Fibroblast of skin of left biceps (primary cell): ENCODE measurements at regions not wholly inside any gene's neighbourhood (a gene's known extent, or its start where the extent isn't known, plus 50 kb on each side); places are given as distances from the start of the nearest gene placed in this dataset.
"Not testable (repeated sequence)": the region's sequence is repeated elsewhere in the genome, so short reads cannot be mapped to it uniquely, and the experiment has no call there.

ENCODE experiments used
- DNase-seq, 2 experiments: peaks; one replicate each; pipeline ENCODE4 v3.0.0-alpha.2; 2013; ENCODE audit warnings: low read depth in 2 of 2

DNA sequence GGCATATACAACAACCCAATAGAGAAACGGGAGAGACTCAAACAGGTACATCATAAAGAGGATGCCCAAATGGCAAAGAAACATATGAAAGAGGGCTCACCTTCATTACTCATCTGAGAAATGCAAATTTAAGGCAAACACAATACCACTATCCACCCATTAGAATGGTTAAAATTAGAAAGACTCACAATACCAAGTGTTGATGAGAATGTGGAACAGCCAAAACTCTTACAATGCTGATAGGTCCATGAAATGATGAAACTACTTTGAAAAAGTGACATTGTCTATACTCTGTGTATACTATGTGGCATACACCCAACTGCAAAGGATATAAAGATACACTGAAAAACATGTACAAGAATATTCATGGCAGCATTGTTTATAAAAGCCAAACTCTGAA, 96.2 kb upstream of the TSHZ3 start:
- DNase-seq: no peak

DNA sequence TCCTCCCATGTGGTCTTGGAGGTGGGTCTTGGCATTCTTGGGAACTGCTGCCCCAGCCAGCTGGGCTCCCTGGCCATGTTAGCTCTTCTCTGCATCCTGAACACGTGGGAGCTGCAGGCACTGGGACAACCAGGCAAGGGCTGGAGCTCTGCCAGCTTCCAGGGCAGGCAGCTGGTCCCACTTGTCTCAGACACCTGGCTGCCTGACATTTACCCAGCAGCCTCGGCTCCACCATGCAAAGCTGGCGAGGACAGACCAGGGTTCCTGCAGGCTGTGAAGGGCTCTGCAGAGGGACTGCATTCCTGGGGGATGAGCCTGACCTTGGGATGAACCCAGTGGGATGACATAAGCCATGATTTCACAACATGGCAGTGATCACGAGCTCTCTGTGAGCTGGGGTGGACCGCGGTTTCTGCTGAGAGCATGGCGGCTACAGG, 99.0 kb upstream of the TSHZ3 start:
- peak; percentile 30 to 35 for DNase-seq

DNA sequence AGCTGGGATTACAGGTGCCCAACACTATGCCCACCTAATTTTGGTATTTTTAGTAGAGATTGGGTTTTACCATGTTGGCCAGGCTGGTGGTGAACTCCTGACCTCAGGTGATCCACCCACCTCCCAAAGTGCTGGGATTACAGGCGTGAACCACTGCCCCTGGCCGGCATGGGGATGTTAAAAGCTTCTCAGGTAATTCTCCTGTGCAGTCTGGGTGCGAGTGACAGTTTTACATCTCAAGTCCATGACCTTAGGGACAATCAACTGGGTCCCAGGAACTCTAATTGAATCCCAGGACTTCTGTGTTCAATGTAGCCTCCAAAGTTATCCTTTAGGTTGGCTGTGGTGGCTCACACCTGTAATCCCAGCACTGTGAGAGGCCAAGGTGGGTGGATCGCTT, 100.1 kb upstream of the TSHZ3 start:
- DNase-seq: no peak

DNA sequence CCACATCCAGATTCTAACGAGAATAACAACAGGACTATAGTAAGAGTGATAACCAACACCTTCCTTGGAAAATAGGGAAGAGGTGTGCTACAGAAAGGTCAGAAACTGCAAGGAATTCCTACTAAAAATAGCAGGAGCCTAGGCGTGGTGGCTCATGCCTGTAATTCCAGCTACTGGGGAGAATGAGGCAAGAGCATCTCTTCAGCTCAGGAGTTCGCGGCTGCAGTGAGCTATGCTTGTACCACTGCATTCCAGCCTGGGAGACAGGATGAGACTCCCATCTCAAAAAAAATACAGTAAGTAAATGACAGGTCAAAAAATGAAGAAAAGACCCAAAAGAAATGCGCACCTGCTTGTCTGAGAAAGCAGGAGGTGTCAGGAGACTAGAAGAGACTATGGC, 101.5 kb upstream of the TSHZ3 start:
- no peak for DNase-seq

DNA sequence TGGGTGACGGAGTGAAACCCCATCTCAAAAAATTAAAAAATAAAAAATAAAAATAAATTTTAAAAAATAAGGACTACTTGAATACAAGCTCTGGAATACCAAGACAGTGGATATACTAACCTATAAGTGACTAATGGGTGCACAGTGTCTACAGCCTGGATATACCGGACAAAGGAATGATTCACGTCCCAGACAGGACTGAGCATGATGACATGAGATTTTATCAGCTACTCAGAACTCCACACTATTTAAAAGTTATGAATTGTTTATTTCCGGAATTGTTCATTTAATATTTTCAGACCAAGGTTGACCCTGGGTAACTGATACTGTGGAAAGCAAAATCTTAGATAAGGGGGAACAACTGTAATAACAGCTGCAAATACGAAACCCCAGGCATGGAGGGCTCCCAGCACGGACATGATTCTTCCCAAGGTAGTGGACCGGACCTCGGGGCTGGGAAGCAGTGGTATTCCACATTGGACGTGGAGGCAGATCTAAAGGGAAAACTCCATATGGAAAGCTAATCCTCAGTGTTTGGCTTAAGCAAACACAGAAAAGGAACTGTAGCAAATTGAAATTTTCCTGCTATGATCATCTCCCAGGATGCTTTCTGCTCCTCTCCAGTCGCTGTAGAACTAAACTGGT, 102.6 kb upstream of the TSHZ3 start:
- DNase-seq: no peak

DNA sequence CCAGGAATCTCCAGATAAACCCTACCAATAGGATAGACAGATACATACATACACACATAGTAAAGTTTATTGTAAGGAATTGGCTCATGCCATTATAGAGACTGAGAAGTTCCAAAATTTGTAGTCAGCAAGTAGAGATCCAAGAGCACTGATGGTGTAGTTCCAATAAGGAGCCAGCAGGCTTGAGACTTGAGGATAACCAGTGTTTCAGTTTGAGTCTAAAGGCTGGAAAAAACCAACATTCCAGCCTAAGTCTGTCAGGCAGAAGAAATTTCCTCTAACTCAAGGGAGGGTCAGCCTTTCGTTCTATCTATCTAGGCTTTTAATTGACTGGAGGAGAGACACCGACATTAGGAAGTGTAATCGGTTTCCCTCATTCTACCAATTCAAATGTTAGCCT, 110.2 kb upstream of the TSHZ3 start:
- DNase-seq: no peak

DNA sequence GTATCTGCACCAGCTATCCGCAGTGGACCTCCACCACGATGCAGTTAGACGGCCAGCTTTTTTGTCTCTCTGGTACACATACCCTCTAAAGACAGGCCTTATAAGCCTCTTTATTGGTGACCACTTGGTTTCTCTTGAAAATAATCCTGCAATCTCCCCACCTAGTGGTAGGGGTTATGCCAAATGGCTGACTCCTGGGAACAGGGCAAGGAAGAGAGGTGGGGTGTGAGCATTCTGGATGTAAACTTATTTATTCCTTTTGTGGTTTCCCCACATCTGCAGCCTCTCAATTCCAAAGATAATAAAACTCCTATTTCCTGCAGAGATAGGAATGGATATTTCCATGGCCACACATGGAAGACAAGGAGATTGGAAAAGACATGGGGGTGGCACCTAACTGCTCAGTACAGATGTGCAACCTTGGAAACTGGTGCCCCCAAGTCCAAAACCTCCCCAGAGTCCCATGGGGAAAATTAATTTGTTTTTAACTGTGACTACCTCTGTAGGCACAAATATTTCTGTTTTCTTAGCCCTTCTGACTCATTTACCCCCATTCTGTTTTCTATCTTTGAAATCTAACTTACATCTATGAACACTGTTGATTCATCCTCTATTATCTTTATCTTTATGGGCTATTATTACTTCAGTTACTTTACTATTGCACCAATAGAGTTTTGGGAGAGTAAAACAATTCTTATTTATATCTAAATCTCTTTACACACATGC, 112.7 kb upstream of the TSHZ3 start:
- no peak for DNase-seq

DNA sequence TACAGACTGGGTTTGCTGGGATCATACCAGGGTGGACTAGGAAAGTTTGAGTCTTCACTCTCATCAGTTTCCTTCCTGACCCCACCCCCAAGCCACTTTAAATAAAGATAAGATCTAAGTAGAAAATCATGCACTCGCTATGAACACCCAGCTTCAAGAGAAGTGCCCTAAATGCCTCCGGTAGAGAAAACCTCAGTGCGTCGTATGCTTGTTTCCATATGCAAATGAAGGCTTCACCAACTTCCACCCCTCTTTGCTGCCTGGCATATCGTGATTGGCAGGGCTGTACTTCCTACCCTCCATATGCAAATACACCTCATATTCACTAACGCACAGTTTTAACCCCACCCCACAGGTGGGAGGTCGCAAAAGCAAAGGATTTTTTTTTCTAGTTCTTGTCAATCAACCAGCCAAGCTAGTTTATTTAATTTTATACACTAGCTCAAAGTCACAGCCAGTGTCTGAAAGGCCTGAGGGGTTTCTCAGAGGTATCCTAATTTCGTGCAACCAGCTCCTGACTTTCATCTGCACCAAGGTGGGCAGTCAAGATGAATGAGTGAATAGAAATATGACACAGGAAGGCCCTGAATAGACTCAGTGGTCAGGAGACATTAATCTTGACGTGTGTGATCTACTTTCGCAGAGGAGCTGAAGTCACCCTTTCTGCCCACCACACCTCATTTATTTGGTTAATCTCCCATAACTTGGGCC, 121.1 kb upstream of the TSHZ3 start:
- no peak for DNase-seq

DNA sequence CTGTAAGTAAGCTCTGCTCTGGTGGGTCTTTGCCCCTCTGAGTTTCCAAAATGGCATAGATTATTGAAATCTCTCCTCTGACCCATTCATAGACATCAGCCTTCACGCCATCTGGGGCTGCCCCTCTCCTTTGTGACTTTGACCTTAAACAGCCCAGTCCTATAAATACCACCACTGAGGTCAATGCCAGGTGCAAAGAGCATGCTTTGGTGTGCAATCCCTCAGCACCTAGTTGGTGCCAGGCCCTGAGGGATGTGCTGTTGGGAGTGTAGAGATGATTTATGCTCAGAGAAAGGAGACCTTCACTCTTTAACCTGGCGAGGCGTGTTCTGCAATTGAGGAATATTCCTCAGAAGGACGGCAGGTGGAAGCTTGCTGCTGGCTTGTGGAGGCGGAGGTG, 121.7 kb upstream of the TSHZ3 start:
- no peak for DNase-seq

DNA sequence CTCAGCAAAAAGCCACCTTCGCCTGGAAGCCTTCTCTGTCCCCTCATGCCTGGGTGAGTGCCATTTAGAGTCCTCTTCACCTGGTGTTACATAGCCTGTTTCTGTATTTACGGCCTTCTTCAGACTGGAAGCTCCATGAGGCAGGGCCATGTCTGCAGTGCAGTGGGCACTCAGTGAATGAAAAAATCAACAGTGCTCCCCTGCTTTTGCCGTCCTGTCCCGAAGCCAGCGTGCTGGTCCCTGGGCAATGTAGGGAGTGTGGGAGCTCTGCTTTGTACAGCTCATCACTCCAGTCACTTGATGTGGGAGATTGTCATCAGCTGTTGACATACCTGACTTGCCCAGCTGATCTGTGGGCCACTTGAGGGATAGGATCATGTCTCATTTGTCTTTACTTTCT, 129.0 kb upstream of the TSHZ3 start:
- no peak for DNase-seq

DNA sequence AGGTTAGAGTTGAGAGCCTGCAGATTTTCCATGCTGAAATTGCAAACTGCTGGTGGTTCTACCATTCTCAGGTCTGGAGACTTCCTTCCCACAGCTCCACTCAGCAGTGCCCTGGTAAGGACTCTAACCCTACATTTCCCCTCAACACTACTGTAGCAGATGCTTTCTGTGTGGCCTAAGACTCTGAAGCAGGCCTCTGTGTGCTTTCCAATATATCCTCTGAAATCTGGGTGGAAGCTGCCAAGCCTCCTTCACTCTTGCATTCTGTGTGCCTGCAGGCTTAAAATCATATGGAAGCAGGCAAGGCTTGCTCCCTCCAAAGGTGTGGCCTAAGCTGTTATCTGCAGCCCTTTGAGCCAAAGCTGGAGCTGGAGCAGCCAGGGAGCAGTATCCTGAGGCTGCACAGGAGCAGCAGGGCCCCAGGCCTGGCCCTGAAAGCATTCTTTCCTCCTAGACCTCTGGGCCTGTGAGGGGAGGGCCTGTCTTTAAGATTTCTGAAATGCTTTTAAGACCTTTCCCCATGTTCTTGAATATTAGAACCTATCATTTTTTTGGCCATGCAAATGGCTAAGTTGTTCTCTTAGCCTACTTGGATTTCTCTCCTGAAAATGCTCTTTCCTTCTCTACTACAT, 134.1 kb upstream of the TSHZ3 start:
- DNase-seq: no peak

DNA sequence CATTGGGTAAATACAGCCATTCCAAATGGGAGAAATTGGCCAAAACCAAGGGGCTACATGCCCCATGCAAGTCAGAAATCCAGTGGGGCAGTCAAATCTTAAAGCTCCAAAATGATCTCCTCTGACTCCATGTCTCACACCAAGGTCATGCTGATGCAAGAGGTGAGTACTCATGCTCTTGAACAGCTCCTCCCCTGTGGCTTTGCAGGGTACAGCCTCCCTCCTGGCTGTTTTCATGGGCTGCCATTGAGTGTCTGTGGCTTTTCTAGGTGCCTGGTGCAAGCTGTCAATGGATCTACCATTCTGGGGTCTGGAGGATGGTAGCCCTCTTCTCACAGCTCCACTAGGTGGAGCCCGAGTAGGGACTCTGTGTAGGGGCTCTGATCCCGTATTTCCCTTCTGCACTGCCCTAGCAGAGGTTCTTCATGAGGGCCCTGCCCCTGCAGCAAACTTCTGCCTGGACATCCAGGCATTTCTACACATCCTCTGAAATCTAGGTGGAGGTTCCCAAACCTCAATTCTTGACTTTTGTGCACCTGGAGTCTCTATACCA, 135.7 kb upstream of the TSHZ3 start:
- not testable (repeated sequence) for DNase-seq

DNA sequence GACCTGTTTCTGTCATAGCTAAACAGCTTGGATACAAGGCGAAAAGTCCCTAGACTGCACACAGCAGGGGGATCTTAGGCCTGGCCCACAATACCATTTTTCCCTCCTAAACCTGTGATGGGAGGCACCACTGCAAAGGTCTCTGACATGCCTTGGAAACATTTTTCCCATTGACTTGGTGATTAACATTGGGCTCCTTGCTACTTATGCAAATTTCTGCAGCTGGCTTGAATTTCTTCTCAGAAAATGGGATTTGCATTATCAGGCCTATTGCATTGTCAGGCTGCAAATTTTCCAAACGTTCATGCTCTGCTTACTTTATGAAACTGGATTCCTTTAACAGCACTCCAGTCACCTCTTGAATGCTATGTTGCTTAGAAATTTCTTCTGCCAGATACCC, 136.2 kb upstream of the TSHZ3 start:
- DNase-seq: no peak

DNA sequence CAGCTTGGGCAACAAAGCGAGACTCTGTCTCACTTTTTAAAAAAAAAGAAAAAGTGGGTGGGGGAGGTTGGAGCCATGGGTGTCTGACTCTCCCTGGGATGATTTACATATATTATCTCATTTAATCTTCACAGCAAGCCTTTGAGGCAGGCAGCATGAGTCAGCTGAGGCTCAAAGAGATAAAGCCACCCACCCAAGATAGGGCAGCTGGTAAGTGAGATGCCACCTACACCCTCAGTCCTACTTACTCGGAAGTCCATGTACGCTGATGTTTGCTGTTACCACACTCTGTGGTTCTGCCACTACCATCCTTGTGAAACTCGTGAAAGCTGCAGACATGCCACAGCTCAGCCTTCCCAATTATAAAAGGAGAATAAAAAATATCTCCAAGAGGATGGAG, 142.0 kb upstream of the TSHZ3 start:
- no peak for DNase-seq

DNA sequence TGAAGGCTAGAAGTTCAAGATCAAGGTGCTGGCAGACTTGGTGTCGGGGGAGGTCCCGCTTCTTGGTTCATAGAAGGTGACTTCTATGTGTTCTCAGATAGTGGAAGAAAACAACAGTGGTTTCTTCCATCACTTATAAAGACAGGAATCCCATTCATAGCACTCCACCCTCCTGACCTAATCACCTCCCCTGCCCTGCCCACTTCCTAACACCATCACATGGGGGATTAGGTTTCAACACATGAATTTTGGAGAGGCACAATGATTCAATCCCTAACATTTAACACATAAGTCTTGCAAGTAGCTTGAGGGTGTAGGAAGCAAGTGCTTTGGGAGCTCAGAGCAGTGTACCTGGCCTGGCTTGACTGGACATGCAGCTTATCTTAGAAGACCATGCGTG, 142.8 kb upstream of the TSHZ3 start:
- DNase-seq: no peak

DNA sequence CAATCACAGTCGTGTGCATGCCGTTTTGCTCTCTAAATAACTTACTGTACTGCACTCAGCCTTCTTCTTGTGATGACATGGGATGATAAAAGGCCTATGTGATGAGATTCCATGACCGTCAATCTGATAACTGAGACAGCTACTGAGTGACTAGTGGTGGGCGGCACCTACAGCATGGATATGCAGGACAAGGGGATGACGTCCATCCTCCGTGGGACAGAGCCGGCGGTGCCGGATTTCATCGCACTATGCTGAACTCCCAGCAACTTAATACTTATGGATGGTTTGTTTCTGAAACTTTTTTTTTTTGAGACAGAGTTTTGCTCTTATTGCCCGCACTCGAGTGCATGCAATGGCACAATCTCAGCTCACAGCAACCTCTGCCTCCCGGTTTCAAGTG, 146.8 kb upstream of the TSHZ3 start:
- DNase-seq: no peak

DNA sequence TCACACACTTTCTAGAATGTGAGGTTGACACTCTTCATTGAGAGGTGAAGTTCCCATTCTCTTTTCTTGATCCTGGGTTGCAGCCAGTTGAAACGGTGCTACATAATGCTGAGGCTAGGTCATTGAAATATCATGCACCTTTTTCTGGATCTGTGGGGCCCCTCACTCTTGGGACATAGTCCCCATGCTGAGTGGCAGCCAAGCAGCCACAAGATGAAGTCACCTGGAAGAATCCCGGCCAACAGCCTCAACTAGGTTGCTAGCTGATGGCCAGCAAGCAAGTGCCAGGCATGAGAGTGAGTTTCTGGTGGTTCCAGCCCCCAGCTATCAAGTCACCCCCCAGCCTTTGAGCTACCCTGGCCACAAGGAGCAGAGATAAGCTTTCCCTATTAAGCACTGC, 148.5 kb upstream of the TSHZ3 start:
- no peak for DNase-seq

DNA sequence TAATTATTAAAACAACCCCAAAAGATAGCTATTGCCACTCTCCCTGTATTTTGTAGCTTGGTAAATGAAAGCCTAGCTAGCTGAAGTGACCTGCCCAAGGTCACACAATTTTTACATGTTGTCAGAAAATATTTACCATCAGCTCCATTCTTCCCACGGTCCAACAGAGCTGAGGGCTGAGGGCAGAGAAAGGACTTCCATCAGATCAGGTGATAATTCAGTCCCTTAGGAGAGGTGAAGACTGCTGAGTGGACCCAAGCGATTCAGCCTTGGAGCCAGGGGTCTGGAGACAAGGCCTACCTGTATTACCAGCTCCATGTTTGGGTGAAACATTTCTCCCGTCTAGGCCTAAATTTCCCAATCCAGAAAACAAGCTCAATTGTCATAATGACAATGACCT, 149.5 kb upstream of the TSHZ3 start:
- no peak for DNase-seq

DNA sequence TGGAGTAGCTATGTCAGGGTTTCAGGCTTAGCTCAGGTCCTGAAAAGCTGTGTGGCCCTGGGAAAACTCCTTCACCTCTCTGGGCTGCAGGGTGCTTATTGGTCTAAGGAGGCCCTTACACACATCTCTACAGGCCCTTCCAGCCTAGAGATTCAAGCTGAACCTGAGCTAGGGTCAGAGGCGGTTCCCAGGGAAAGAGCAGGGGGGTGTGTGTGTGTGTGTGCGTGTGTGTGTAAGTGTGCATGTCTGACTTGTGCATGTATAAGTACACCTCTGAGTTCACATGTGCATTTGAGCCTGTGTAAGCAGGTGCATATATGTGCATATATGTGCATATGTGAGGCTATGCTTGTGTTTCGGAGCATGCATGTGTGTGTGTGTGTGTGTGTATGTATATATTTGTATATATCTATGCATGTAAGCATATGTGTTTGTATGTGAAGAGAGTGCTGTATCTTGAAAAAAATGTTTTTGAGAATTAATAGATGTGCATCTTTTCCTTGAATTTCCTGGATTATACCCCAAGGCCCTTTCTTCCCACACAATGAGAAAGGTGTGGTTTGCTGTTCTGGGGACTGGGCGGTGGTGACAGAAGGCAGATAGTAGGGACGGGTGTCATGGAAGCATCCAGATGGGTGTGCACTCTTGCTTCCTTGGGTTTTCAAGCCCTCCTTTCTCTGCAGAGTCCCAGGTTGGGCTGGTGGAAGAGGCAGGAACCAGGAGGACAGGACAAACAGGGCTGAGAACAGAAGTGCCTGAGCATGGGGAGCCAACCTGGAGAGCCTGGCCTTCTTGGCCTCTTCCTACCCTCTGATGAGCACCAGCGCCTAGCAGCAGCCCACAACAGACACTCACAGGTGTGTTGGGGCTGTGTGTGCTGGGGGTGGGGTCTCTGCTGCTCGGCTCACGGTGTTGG, 150.3 kb upstream of the TSHZ3 start:
- DNase-seq: no peak

DNA sequence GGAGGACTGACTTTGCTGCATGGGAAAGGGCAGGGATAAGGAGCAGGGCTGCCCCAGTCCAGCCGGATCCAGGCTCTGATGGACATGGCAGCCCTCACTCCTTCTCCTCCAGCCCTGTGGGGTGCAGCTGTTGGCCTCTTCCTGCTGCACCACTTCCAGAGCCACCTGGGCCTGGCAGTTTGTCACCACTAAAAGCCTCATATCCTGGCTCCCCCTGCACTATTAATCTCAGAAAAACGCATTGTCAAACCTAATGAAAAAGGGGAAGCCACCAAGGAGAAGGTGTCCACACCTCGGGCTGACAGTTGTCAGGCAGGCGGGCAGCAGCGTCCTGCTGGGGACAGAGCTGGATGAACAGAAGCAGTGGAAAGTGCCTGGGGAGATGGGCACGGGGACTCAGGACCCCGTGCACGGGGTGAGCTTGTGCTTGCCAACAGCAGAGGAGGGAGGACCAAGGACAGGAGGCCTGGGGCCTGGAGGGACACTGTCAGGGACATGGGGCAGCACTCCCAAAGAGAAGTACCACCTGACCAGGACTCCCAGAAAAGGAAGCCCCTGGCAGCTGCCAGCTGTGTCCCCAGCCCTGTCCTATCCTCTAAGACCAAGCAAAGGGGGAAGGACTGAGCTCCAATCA, 151.1 kb upstream of the TSHZ3 start:
- DNase-seq: no peak

DNA sequence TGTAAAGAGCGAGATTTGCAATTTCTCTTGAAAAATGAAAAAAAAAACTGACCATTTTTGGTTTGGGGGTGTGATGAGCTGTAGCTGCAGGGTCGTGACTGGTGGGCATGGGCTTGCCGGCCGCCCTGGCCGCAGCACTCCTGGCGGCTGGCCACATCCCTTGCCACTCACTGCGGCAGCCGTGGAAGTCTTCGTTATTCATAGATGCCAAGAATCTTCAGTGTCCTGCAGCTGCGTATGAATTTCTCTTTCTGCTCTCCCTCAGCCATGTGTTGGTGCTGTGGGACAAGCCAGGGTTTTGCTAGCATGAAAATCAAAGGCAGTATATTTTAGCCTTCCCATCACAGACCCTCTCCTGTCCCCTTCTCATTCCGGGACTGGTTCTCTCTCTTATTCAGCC, 151.7 kb upstream of the TSHZ3 start:
- no peak for DNase-seq
